Upper lobe of left lung (tissue), 6 donors: ENCODE measurements at regions not wholly inside any gene's neighbourhood (a gene's known extent, or its start where the extent isn't known, plus 50 kb on each side); places are given as distances from the start of the nearest gene placed in this dataset.
A peak's percentile ranks its signal among the peaks of the same experiment; 100 is the strongest.

Experiments used
- ATAC-seq, 2 donors: fragments of 200-7000 bp; cut with Tn5 transposase; one replicate each; pipeline ENCODE4 v1.9.1; 2022; ENCODE audit warnings: mild to moderate bottlenecking in 2 of 2, moderate library complexity in 2 of 2; ENCODE audit not compliant: low FRiP score in 2 of 2
- DNase-seq, 2 donors: peaks; one replicate each; pipeline ENCODE4 v3.0.0-alpha.2; 2019 to 2020
- H3K27ac ChIP-seq, 4 donors: fragments of 200-600 bp; sonication (generic); one replicate each; pipeline ENCODE4 v1.5.1; 2016 to 2019
- H3K27me3 ChIP-seq, 4 donors: fragments of 200-600 bp; sonication (generic); one replicate each; pipeline ENCODE4 v1.5.1; 2017 to 2019
- H3K36me3 ChIP-seq, 4 donors: fragments of 200-600 bp; sonication (generic); one replicate each; pipeline ENCODE4 v1.5.1; 2016 to 2019
- H3K4me1 ChIP-seq, 4 donors: fragments of 200-600 bp; sonication (generic); one replicate each; pipeline ENCODE4 v1.5.1; 2018 to 2019
- H3K4me3 ChIP-seq, 4 donors: fragments of 200-600 bp; sonication (generic); one replicate each; pipeline ENCODE4 v1.5.1; 2017 to 2019; ENCODE audit warnings: mild to moderate bottlenecking in 2 of 4, moderate library complexity in 1 of 4
- H3K9me3 ChIP-seq, 4 donors: fragments of 200-600 bp; sonication (generic); one replicate each; pipeline ENCODE4 v1.5.1; 2018 to 2019
- CTCF ChIP-seq, 6 experiments: fragments of 450-650 bp in 4 of 6; fragments of 200-600 bp in 2 of 6; sonication (generic) in 2 of 6; IDR thresholded peaks; one replicate each; pipeline ENCODE4 v1.5.1; 2016 to 2019; ENCODE audit warnings: antibody characterized with exemption in 6 of 6
- EP300 ChIP-seq, 4 donors: sonication (generic); formaldehyde crosslinking; IDR thresholded peaks; one replicate each; pipeline ENCODE4 v1.5.1; 2017; ENCODE audit warnings: antibody characterized with exemption in 4 of 4, control low read depth in 2 of 4
- POLR2A ChIP-seq, 4 donors: fragments of 450-650 bp; IDR thresholded peaks; one replicate each; pipeline ENCODE4 v1.5.1; 2016 to 2017; ENCODE audit warnings: antibody characterized with exemption in 4 of 4, mild to moderate bottlenecking in 2 of 4
- POLR2AphosphoS5 ChIP-seq, 2 donors: sonication (generic); formaldehyde crosslinking; IDR thresholded peaks; one replicate each; pipeline ENCODE4 v1.5.1; 2017; ENCODE audit warnings: antibody characterized with exemption in 2 of 2
- WGBS, 2 donors: methylation state at CpG; one replicate each; pipeline ENCODE4 v1.1.5; 2017 to 2018; 5-methylcytosine and 5-hydroxymethylcytosine counted together
- donor health status: DM: no; HTN: no; CAD: no; lungs with moderate emphysema.
- donor health status: DM: no; HTN: yes; CAD: no; lungs with severe emphysema.

- H3K27me3 ChIP-seq, result no peaks in the 10 kb centered on the region
- no peak for DNase-seq
- H3K4me1 ChIP-seq, result no peaks in the 10 kb centered on the region
- no peaks in the 10 kb centered on the region for H3K36me3 ChIP-seq
- H3K4me3 ChIP-seq, result no peak overlapping the region
- no peaks in the 10 kb centered on the region for H3K9me3 ChIP-seq
- WGBS, 2 donors, result 68 to 72% methylated on average over 9 of the region's 9 CpGs
- ATAC-seq, result no peak
- no peak overlapping the region for H3K27ac ChIP-seq
- no peak for TF ChIP-seq POLR2A (IDR thresholded peaks at IDR 0.05)
- no peak for TF ChIP-seq CTCF (IDR thresholded peaks at IDR 0.05)
- no peak for TF ChIP-seq EP300 (IDR thresholded peaks at IDR 0.05)
- no peak for TF ChIP-seq POLR2AphosphoS5 (IDR thresholded peaks at IDR 0.05)
These were observed 690.4 kb upstream of the NRP1 start for GRCh38 chr10:34024693-34025425.

- DNase-seq (no peak), ATAC-seq (no peak)
- Histone ChIP-seq H3K4me1 (no peaks in the 10 kb centered on the region), H3K27me3 (no peaks in the 10 kb centered on the region), H3K9me3 (no peaks in the 10 kb centered on the region), H3K4me3 (no peak overlapping the region), H3K36me3 (no peaks in the 10 kb centered on the region), H3K27ac (no peak overlapping the region)
- TF ChIP-seq POLR2A (IDR thresholded peaks at IDR 0.05) (no peak), POLR2AphosphoS5 (IDR thresholded peaks at IDR 0.05) (no peak), EP300 (IDR thresholded peaks at IDR 0.05) (no peak), CTCF (IDR thresholded peaks at IDR 0.05) (no peak)
- WGBS, 2 donors, result 78 to 80% methylated on average over 3 of the region's 3 CpGs
These were observed 689.8 kb upstream of the NRP1 start for GRCh38 chr10:34024282-34024681.

DNA sequence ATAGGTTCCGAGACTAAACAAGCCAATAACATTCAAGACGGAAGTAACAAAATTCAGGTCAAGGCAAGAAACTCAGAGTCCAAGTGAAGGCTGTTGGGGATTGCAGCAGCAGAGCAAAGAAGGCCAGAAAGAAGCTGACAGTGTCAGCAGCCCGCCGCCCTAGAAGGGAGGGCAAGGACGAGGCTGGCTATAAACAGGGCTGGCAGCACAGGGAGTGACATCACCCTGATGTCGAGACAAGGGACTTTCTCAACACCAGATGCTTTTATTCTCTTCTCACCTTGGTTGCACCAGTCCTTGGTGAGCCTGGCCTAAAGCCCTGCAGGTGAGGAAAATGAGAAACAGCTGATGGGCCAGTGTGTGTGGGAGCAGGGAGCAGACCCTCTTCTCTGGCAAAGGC is 687.7 kb upstream of the NRP1 start:
- H3K27ac ChIP-seq, result no peak overlapping the region
- no peaks in the 10 kb centered on the region for H3K4me1 ChIP-seq
- H3K9me3 ChIP-seq, result no peaks in the 10 kb centered on the region
- no peak for TF ChIP-seq CTCF (IDR thresholded peaks at IDR 0.05)
- TF ChIP-seq POLR2AphosphoS5 (IDR thresholded peaks at IDR 0.05), result no peak
- no peaks in the 10 kb centered on the region for H3K36me3 ChIP-seq
- ATAC-seq, result no peak
- no peaks in the 10 kb centered on the region for H3K27me3 ChIP-seq
- DNase-seq, result no peak
- WGBS, 2 donors, result 62 to 79% methylated on average over 6 of the region's 6 CpGs
- H3K4me3 ChIP-seq, result no peak overlapping the region

- DNase-seq (no peak), ATAC-seq (peak in 1 of 2 donors; percentile 24)
- TF ChIP-seq CTCF (IDR thresholded peaks at IDR 0.05) (no peak), POLR2A (IDR thresholded peaks at IDR 0.05) (no peak), EP300 (IDR thresholded peaks at IDR 0.05) (no peak), POLR2AphosphoS5 (IDR thresholded peaks at IDR 0.05) (no peak)
- no peaks in the 10 kb centered on the region for H3K9me3 ChIP-seq
- H3K27ac ChIP-seq, result no peak overlapping the region
- no peaks in the 10 kb centered on the region for H3K27me3 ChIP-seq
- no peaks in the 10 kb centered on the region for H3K4me1 ChIP-seq
- 52 to 65% methylated on average over 1 of the region's 1 CpG for WGBS, 2 donors
- no peaks in the 10 kb centered on the region for H3K36me3 ChIP-seq
- no peak overlapping the region for H3K4me3 ChIP-seq
These were observed 684.3 kb upstream of the NRP1 start for GRCh38 chr10:34018784-34019183.

GRCh38 chr10:34018129-34018528 is 683.7 kb upstream of the NRP1 start:
- Histone ChIP-seq H3K36me3 (no peaks in the 10 kb centered on the region), H3K4me1 (no peaks in the 10 kb centered on the region), H3K9me3 (no peaks in the 10 kb centered on the region), H3K27ac (no peak overlapping the region), H3K27me3 (no peaks in the 10 kb centered on the region), H3K4me3 (no peak overlapping the region)
- ATAC-seq, result no peak
- 82 to 90% methylated on average over 5 of the region's 5 CpGs for WGBS, 2 donors
- no peak for DNase-seq
- TF ChIP-seq CTCF (IDR thresholded peaks at IDR 0.05) (no peak), POLR2AphosphoS5 (IDR thresholded peaks at IDR 0.05) (no peak), POLR2A (IDR thresholded peaks at IDR 0.05) (no peak)
